ENCODE measurements at regions not wholly inside any gene's neighbourhood (a gene's known extent, or its start where the extent isn't known, plus 50 kb on each side); places are given as distances from the start of the nearest gene placed in this dataset.

- TF ChIP-seq CTCF (IDR thresholded peaks at IDR 0.05; ENCODE audit: low read depth, low read length, poor library complexity, severe bottlenecking): no peak
- no peak for TF ChIP-seq EZH2phosphoT487 (IDR thresholded peaks at IDR 0.05; ENCODE audit: borderline replicate concordance, low read length)
Observed at GRCh38 chr5:57836331-57836730, 353.7 kb upstream of the ACTBL2 start.

Measured in DOHH2 (cell line).